ENCODE measurements at regions not wholly inside any gene's neighbourhood (a gene's known extent, or its start where the extent isn't known, plus 50 kb on each side); places are given as distances from the start of the nearest gene placed in this dataset.

DNA sequence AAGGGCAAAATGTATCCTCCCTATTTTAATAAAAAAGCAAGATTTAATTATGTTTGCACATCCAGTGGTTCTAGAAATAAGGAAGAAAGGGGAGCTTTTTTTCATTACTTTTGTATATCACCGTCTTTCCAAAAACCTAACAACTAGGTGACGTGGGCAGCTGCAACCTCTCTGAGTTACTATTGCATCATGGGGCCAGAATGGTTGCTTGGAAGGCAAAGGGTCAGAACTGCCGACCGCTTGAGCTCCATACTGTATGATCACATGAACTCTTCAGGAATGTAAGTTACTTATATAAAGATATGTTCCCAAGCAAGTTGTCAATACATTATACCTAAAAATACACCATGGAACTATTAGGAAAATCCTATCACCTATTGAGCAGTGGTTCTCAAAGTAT lies 85.6 kb upstream of the HIVEP3 start:
- Histone ChIP-seq H3K4me3 (no peak overlapping the region), H3K36me3 (no peaks in the 10 kb centered on the region), H3K4me1 (no peaks in the 10 kb centered on the region), H3K27ac (replicated peaks in 1 of 4) (no peak overlapping the region), H3K9me3 (no peaks in the 10 kb centered on the region), H3K27me3 (no peaks in the 10 kb centered on the region)
- intact Hi-C loops (cut with DNase I), result no loop called here
- 88% methylated on average over 4 of the region's 4 CpGs for WGBS
- DNase-seq (ENCODE audit: extremely low spot score), result no peak
- TF ChIP-seq POLR2AphosphoS5 (IDR thresholded peaks at IDR 0.05), result no peak
- no peak for TF ChIP-seq CTCF (IDR thresholded peaks at IDR 0.05)
- TF ChIP-seq POLR2A (IDR thresholded peaks at IDR 0.05; ENCODE audit: low read depth), result no peak
- no peak for TF ChIP-seq EP300 (IDR thresholded peaks at IDR 0.05)

DNA sequence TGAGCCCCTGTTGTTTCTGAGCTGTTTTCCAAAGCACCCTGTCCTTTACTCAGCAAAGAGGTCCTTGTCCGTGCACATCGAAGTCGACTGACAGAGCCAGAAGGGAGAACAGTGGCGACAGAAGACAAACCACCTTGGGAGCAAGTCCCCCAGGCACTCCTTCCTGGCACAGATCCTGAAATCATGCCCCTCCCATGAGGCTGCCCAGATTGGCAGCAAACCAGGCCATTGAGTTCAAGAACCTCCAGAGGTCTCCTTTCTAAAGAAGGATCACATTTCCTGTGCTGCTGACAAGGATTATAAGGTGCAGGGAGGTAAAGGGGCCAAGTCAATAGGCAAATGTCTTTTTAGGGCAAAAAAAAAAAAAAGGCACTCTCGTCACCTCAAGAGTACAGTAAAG lies 84.7 kb upstream of the HIVEP3 start:
- no peaks in the 10 kb centered on the region for H3K27me3 ChIP-seq

GRCh38 chr1:42002220-42002619 lies 83.5 kb upstream of the HIVEP3 start:
- TF ChIP-seq CTCF (IDR thresholded peaks at IDR 0.05) (no peak), POLR2AphosphoS5 (IDR thresholded peaks at IDR 0.05) (no peak), POLR2A (IDR thresholded peaks at IDR 0.05; ENCODE audit: low read depth) (no peak), EP300 (IDR thresholded peaks at IDR 0.05) (no peak)
- no peak overlapping the region for H3K4me3 ChIP-seq
- H3K9me3 ChIP-seq, result no peaks in the 10 kb centered on the region
- no peaks in the 10 kb centered on the region for H3K36me3 ChIP-seq
- WGBS, result 63% methylated on average over 4 of the region's 4 CpGs
- H3K27ac ChIP-seq (replicated peaks in 1 of 4), result no peak overlapping the region
- intact Hi-C loops (cut with DNase I), result no loop called here
- DNase-seq (ENCODE audit: extremely low spot score), result no peak
- no peaks in the 10 kb centered on the region for H3K4me1 ChIP-seq
- no peaks in the 10 kb centered on the region for H3K27me3 ChIP-seq

More for the DNA sequence above, 84.7 kb upstream of the HIVEP3 start:
- no peak overlapping the region for H3K4me3 ChIP-seq
- DNase-seq (ENCODE audit: extremely low spot score), result no peak
- no peaks in the 10 kb centered on the region for H3K4me1 ChIP-seq
- TF ChIP-seq POLR2A (IDR thresholded peaks at IDR 0.05; ENCODE audit: low read depth) (no peak), EP300 (IDR thresholded peaks at IDR 0.05) (no peak), CTCF (IDR thresholded peaks at IDR 0.05) (no peak), POLR2AphosphoS5 (IDR thresholded peaks at IDR 0.05) (no peak)
- no peaks in the 10 kb centered on the region for H3K36me3 ChIP-seq
- no peaks in the 10 kb centered on the region for H3K9me3 ChIP-seq
- no peak overlapping the region for H3K27ac ChIP-seq (replicated peaks in 1 of 4)
- 96% methylated on average over 5 of the region's 5 CpGs for WGBS
- intact Hi-C loops (cut with DNase I), result no loop called here

GRCh38 chr1:42000766-42001165 lies 82.0 kb upstream of the HIVEP3 start:
- 90% methylated on average over 3 of the region's 3 CpGs for WGBS
- intact Hi-C loops (cut with DNase I), result no loop called here
- no peaks in the 10 kb centered on the region for H3K4me1 ChIP-seq
- H3K4me3 ChIP-seq, result no peak overlapping the region
- no peak overlapping the region for H3K27ac ChIP-seq (replicated peaks in 1 of 4)
- no peak for DNase-seq (ENCODE audit: extremely low spot score)
- no peak for TF ChIP-seq POLR2A (IDR thresholded peaks at IDR 0.05; ENCODE audit: low read depth)
- H3K9me3 ChIP-seq, result no peaks in the 10 kb centered on the region
- H3K27me3 ChIP-seq, result no peaks in the 10 kb centered on the region
- H3K36me3 ChIP-seq, result no peaks in the 10 kb centered on the region

GRCh38 chr1:41999884-42000283 lies 81.2 kb upstream of the HIVEP3 start:
- Histone ChIP-seq H3K36me3 (no peaks in the 10 kb centered on the region), H3K27ac (replicated peaks in 1 of 4) (no peak overlapping the region), H3K4me1 (no peaks in the 10 kb centered on the region), H3K27me3 (no peaks in the 10 kb centered on the region), H3K9me3 (no peaks in the 10 kb centered on the region), H3K4me3 (no peak overlapping the region)
- intact Hi-C loops (cut with DNase I), result no loop called here
- no peak for DNase-seq (ENCODE audit: extremely low spot score)
- no peak for TF ChIP-seq EP300 (IDR thresholded peaks at IDR 0.05)
- no peak for TF ChIP-seq POLR2AphosphoS5 (IDR thresholded peaks at IDR 0.05)
- TF ChIP-seq CTCF (IDR thresholded peaks at IDR 0.05), result no peak
- no peak for TF ChIP-seq POLR2A (IDR thresholded peaks at IDR 0.05; ENCODE audit: low read depth)

All from esophagus muscularis mucosa (tissue), 4 donors.